ENCODE measurements at regions not wholly inside any gene's neighbourhood (a gene's known extent, or its start where the extent isn't known, plus 50 kb on each side); places are given as distances from the start of the nearest gene placed in this dataset.

DNA sequence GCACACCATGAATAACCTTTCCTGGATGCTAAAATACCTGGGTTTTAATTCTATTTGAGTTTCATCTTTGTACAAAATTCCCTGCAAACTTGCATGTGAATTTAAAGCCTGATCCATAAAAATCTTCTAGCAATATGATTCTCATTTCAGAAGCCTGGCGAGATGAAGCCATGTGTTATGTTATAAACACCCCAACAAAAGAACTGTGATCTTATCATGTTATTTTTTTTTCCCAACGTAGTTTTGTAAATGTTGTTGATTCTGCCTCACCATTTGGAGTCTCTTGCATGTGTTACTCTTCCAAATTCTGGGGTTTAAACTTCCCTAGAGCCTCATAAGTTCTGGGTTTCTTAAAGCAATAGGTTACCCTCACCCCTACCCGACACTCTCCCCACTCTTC, 428.1 kb upstream of the DPH6 start:
- TF ChIP-seq POLR2A (IDR thresholded peaks at IDR 0.05), result no peak
- no peak for TF ChIP-seq POLR2AphosphoS5 (IDR thresholded peaks at IDR 0.05)
- TF ChIP-seq CTCF (IDR thresholded peaks at IDR 0.05), result no peak
- no peak for TF ChIP-seq EP300 (IDR thresholded peaks at IDR 0.05)
- 66 to 77% (median 72%) methylated on average over 3 of the region's 3 CpGs for WGBS, 5 donors
- H3K9me3 ChIP-seq, result no peaks in the 10 kb centered on the region
- H3K4me1 ChIP-seq, result no peaks in the 10 kb centered on the region
- no peaks in the 10 kb centered on the region for H3K36me3 ChIP-seq
- H3K27ac ChIP-seq, result no peak overlapping the region
- intact Hi-C loops (cut with DNase I; ENCODE audit: low total_unique reads), result no loop called here
- DNase-seq, result no peak
- H3K27me3 ChIP-seq, result no peaks in the 10 kb centered on the region
- no peak overlapping the region for H3K4me3 ChIP-seq

- no peak overlapping the region for H3K27ac ChIP-seq
- no peaks in the 10 kb centered on the region for H3K9me3 ChIP-seq
- no peaks in the 10 kb centered on the region for H3K36me3 ChIP-seq
- WGBS, 5 donors, result 91 to 94% (median 93%) methylated on average over 4 of the region's 4 CpGs
- H3K4me1 ChIP-seq, result no peaks in the 10 kb centered on the region
- H3K4me3 ChIP-seq, result no peak overlapping the region
- DNase-seq, result no peak
- TF ChIP-seq EP300 (IDR thresholded peaks at IDR 0.05) (no peak), CTCF (IDR thresholded peaks at IDR 0.05) (no peak), POLR2A (IDR thresholded peaks at IDR 0.05) (no peak), POLR2AphosphoS5 (IDR thresholded peaks at IDR 0.05) (no peak)
- no peaks in the 10 kb centered on the region for H3K27me3 ChIP-seq
- intact Hi-C loops (cut with DNase I; ENCODE audit: low total_unique reads), result no loop called here
Measured at GRCh38 chr15:35975941-35976340, 430.0 kb upstream of the DPH6 start.

DNA sequence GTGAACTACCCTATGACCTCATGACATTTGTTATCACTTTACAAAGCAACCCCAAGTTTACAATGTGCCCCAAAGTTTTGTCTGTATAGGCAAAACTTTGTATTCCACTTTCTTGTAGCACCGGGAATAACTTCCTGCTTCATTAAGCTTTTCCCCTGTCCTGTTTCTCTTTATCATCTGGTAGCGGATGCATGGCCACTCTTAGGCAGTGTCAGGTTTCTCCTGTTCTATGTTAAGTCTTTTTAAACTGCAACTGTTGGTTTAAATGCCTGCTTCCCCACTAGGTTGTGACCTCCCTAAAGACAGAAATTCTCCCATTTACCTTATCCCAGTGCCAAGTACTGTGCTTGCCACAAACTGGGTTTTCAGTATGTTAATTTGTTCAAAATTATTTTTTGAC, 433.6 kb upstream of the DPH6 start:
- Histone ChIP-seq H3K36me3 (no peaks in the 10 kb centered on the region), H3K4me3 (no peak overlapping the region), H3K4me1 (no peaks in the 10 kb centered on the region), H3K27me3 (no peaks in the 10 kb centered on the region), H3K9me3 (no peaks in the 10 kb centered on the region), H3K27ac (no peak overlapping the region)
- intact Hi-C loops (cut with DNase I; ENCODE audit: low total_unique reads), result no loop called here
- DNase-seq, result no peak
- WGBS, 5 donors, result 50 to 70% (median 62%) methylated on average over 2 of the region's 2 CpGs
- TF ChIP-seq POLR2AphosphoS5 (IDR thresholded peaks at IDR 0.05), result no peak

- no peak for DNase-seq
- TF ChIP-seq EP300 (IDR thresholded peaks at IDR 0.05), result no peak
- TF ChIP-seq POLR2AphosphoS5 (IDR thresholded peaks at IDR 0.05), result no peak
- TF ChIP-seq POLR2A (IDR thresholded peaks at IDR 0.05), result no peak
Measured at GRCh38 chr15:35980719-35981118, 434.8 kb upstream of the DPH6 start.

DNA sequence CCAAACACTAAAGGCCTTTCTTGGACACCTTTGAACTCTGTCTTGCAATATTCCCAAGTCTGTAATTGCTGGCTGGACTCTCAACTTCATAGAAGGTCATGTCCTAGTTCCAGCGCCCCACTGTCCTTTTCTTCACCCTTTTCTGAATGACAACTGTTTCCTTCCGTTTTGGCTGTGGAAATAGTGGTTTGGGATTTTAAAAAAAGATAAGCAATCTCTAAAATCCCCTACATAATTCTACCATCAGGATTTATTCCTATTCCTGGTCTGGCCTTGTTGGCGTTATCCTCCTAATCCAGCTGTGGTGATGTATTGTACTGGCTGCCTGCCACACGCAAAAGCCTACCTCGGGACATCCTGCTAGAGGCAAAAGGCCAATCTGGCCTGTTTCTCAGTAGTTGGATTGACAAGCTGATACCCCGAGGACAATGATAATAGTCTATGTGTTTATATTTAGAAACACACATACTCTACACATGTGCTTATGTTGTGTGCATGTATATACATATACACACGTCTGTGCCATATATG, 440.3 kb upstream of the DPH6 start:
- WGBS, 5 donors, result 38 to 54% (median 50%) methylated on average over 7 of the region's 7 CpGs
- H3K27me3 ChIP-seq, result no peaks in the 10 kb centered on the region
- no peak overlapping the region for H3K4me3 ChIP-seq
- DNase-seq, result peak in 1 of 2 donors; percentile 79
- peaks cover 0 to 12% (median 9%) of the 10 kb centered on the region in 4 donors for H3K4me1 ChIP-seq
- no peaks in the 10 kb centered on the region for H3K36me3 ChIP-seq
- TF ChIP-seq POLR2A (IDR thresholded peaks at IDR 0.05), result no peak
- H3K9me3 ChIP-seq, result no peaks in the 10 kb centered on the region
- intact Hi-C loops (cut with DNase I; ENCODE audit: low total_unique reads), result no loop called here
- H3K27ac ChIP-seq, result no peak overlapping the region

More at GRCh38 chr15:35980719-35981118, 434.8 kb upstream of the DPH6 start:
- Histone ChIP-seq H3K27me3 (no peaks in the 10 kb centered on the region), H3K27ac (no peak overlapping the region), H3K9me3 (no peaks in the 10 kb centered on the region), H3K36me3 (no peaks in the 10 kb centered on the region), H3K4me3 (no peak overlapping the region), H3K4me1 (no peaks in the 10 kb centered on the region)
- intact Hi-C loops (cut with DNase I; ENCODE audit: low total_unique reads), result no loop called here

DNA sequence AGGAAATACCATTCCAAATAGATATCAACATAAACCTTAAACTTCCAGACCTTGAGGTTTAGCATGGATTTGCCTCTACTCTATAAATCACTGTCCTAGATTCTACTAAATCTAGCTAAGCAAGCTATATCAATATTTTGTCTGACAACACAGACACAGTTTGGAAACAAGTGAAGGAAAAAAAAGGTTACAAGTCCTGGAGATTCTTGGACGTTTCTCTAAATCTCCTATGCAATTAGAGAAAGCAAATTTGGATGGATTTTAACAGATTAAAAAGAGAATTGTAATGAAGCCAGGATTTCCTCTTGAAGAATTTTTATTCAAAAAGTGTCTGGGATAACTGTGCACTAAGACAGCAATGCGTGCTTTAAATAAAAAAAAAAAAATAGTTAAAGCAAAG, 441.1 kb upstream of the DPH6 start:
- intact Hi-C loops (cut with DNase I; ENCODE audit: low total_unique reads), result no loop called here
- TF ChIP-seq EP300 (IDR thresholded peaks at IDR 0.05) (no peak), POLR2A (IDR thresholded peaks at IDR 0.05) (no peak), CTCF (IDR thresholded peaks at IDR 0.05) (no peak), POLR2AphosphoS5 (IDR thresholded peaks at IDR 0.05) (no peak)
- H3K27ac ChIP-seq, result no peak overlapping the region
- H3K9me3 ChIP-seq, result no peaks in the 10 kb centered on the region
- DNase-seq, result no peak
- H3K27me3 ChIP-seq, result no peaks in the 10 kb centered on the region
- no peaks in the 10 kb centered on the region for H3K36me3 ChIP-seq
- WGBS, 5 donors, result 35 to 52% (median 42%) methylated on average over 2 of the region's 2 CpGs
- H3K4me3 ChIP-seq, result no peak overlapping the region
- peaks cover 0 to 12% (median 9%) of the 10 kb centered on the region in 4 donors for H3K4me1 ChIP-seq
